Keratinocyte (primary cell): ENCODE measurements at regions not wholly inside any gene's neighbourhood (a gene's known extent, or its start where the extent isn't known, plus 50 kb on each side); places are given as distances from the start of the nearest gene placed in this dataset.

Experiments
- CTCF ChIP-seq, 3 experiments: IDR thresholded peaks in 1 of 3; conservative IDR thresholded peaks in 1 of 3; optimal IDR thresholded peaks in 1 of 3; 2 replicates in 2 of 3; 3 replicates in 1 of 3; pipeline versions ENCODE3 to v1.5.1; 2011; ENCODE audit warnings: low read length in 3 of 3, mild to moderate bottlenecking in 3 of 3, moderate library complexity in 2 of 3, control low read depth in 1 of 3, inconsistent platforms in 1 of 3; ENCODE audit not compliant: insufficient read depth in 2 of 3; ENCODE audit errors: extremely low read depth in 1 of 3
- EZH2 ChIP-seq: IDR thresholded peaks from one replicate; pipeline ENCODE4 v1.6.1; 2012; ENCODE audit warnings: inconsistent platforms, mild to moderate bottlenecking, low read length, moderate library complexity

GRCh38 chr2:220034426-220035130, 407.1 kb downstream of the SLC4A3 start:
- no peak for TF ChIP-seq CTCF (optimal IDR thresholded peaks at IDR 0.05 in 1 of 3, IDR thresholded peaks at IDR 0.05 in 1 of 3, conservative IDR thresholded peaks at IDR 0.05 in 1 of 3; ENCODE audit: extremely low read depth in 1 of 3, insufficient read depth in 2 of 3, low read length in 3 of 3)
- no peak for TF ChIP-seq EZH2
